AG04450 (cell line): ENCODE measurements at regions not wholly inside any gene's neighbourhood (a gene's known extent, or its start where the extent isn't known, plus 50 kb on each side); places are given as distances from the start of the nearest gene placed in this dataset.

ENCODE experiments used
- CTCF ChIA-PET: fragments of 300-600, 350-600 bp; formaldehyde crosslinking; extraction: SDS; loops from one replicate; lab custom pipeline; 2022; ENCODE audit warnings: antibody characterized with exemption, inconsistent platforms; lab: Charles Lee
- POLR2A ChIA-PET: fragments of 350-600 bp; formaldehyde crosslinking; extraction: SDS; loops from one replicate; lab custom pipeline; 2021; ENCODE audit warnings: antibody characterized with exemption, inconsistent platforms; lab: Yijun Ruan, JAX
- DNase-seq: peaks from one replicate; pipeline ENCODE4 v3.0.0-alpha.2; 2011; ENCODE audit warnings: low read depth, low spot score
- H3K27ac ChIP-seq: one replicate; pipeline ENCODE4 v1.5.1; 2012; ENCODE audit warnings: low read depth, low read length, control low read depth
- H3K27me3 ChIP-seq: one replicate; pipeline ENCODE4 v1.6.0; 2012; ENCODE audit warnings: low read length; ENCODE audit not compliant: control insufficient read depth, insufficient read depth
- H3K4me3 ChIP-seq: 2 replicates; pipeline ENCODE4 v1.5.1; 2011; ENCODE audit warnings: mild to moderate bottlenecking, low read depth, low read length, control low read depth
- H3K9me3 ChIP-seq: 2 replicates; pipeline ENCODE4 v1.5.1; 2012; ENCODE audit warnings: low read length; ENCODE audit not compliant: control insufficient read depth, insufficient read depth
- TF ChIP-seq, protein P1 (sequence below): IDR thresholded peaks from 2 replicates; pipeline ENCODE4 v1.5.1; 2011; ENCODE audit warnings: low read depth, low read length, control low read depth, inconsistent platforms

DNA sequence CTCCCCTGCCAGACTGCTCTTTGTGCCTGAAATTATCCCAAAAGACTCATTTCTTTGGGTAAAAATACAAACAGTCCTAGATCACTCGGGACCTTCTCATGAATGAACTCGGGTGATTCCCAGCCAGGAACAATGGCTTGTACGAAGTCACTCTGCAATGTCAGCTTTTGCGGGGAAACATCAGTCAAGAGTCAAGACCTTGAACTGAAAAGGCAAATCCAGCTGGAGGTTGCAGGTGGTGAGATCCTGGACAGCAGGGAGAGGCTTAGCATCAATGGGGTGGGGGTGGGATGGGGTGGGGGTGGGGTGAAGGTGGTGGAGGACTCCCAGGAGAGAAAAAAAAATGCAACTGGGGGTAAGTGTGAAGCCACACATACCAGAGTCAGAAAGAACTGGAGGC, 115.0 kb upstream of the SLC25A33 start:
- CTCF ChIA-PET = no interaction called here
- POLR2A ChIA-PET = no interaction called here

GRCh38 chr1:9425859-9426258, 113.4 kb upstream of the SLC25A33 start:
- Histone ChIP-seq H3K27me3 (peaks cover 12% of the 10 kb centered on the region), H3K27ac (no peak overlapping the region), H3K9me3 (peaks cover 3% of the 10 kb centered on the region; the same call in 1 of the 2 replicates), H3K4me3 (no peak overlapping the region)
- TF ChIP-seq, protein P1, sequence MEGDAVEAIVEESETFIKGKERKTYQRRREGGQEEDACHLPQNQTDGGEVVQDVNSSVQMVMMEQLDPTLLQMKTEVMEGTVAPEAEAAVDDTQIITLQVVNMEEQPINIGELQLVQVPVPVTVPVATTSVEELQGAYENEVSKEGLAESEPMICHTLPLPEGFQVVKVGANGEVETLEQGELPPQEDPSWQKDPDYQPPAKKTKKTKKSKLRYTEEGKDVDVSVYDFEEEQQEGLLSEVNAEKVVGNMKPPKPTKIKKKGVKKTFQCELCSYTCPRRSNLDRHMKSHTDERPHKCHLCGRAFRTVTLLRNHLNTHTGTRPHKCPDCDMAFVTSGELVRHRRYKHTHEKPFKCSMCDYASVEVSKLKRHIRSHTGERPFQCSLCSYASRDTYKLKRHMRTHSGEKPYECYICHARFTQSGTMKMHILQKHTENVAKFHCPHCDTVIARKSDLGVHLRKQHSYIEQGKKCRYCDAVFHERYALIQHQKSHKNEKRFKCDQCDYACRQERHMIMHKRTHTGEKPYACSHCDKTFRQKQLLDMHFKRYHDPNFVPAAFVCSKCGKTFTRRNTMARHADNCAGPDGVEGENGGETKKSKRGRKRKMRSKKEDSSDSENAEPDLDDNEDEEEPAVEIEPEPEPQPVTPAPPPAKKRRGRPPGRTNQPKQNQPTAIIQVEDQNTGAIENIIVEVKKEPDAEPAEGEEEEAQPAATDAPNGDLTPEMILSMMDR = no peak
- CTCF ChIA-PET = no interaction called here
- POLR2A ChIA-PET = no interaction called here
- no peak for DNase-seq

More for the DNA sequence above, 115.0 kb upstream of the SLC25A33 start:
- DNase-seq = no peak
- peaks cover 12% of the 10 kb centered on the region for H3K27me3 ChIP-seq
- H3K4me3 ChIP-seq = no peak overlapping the region
- peaks cover 3% of the 10 kb centered on the region; the same call in 1 of the 2 replicates for H3K9me3 ChIP-seq
- H3K27ac ChIP-seq = no peak overlapping the region
- TF ChIP-seq, protein P1 = no peak

DNA sequence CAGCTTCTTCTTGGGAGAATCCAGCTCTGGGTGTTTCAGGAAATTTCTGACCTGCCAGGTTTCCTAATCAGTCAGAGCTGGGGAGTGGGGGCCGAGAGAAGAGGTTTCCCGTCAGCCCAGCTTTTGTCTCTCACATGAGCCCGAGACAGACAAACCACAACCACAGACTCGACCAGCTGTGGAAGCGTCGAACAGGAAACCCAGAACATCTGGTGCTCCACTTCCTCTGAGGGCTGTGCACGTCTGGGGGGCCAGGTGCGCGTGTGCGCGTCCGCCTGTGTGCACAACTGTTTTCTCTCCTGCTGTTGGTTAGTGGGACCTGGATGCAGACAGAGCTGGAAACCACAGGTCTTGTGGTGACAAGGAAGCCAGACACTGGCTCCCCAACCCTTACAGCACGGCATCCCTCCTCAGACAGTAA, 113.0 kb upstream of the SLC25A33 start:
- ChIA-PET CTCF (no interaction called here), POLR2A (no interaction called here)
- TF ChIP-seq, protein P1 = no peak
- H3K4me3 ChIP-seq = no peak overlapping the region
- no peak overlapping the region for H3K27ac ChIP-seq
- H3K27me3 ChIP-seq = peaks cover 12% of the 10 kb centered on the region
- no peak for DNase-seq
- H3K9me3 ChIP-seq = peaks cover 3% of the 10 kb centered on the region; the same call in 1 of the 2 replicates

DNA sequence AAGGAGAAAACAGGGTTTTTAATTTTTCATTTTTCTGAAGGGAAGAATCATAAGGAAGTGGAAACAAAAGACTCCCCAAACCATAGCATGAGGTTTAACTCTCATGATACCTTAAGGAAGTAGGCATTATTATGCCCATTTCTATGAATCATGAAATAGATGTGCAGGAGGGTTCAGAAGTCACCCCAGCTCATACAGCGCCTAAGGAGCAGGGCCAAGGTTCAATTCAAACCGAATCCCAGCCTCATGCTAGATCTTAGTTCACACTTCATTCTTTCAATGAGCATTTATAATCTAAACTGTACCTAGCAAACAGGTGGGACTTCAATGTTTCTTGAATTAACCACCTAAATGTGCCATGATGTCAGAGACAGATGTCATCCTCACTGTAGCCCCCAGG, 111.9 kb upstream of the SLC25A33 start:
- TF ChIP-seq, protein P1 = no peak
- Histone ChIP-seq H3K4me3 (no peak overlapping the region), H3K9me3 (peaks cover under 1% of the 10 kb centered on the region; the same call in 1 of the 2 replicates), H3K27me3 (peaks cover 12% of the 10 kb centered on the region), H3K27ac (no peak overlapping the region)
- ChIA-PET POLR2A (no interaction called here), CTCF (no interaction called here)
- no peak for DNase-seq

DNA sequence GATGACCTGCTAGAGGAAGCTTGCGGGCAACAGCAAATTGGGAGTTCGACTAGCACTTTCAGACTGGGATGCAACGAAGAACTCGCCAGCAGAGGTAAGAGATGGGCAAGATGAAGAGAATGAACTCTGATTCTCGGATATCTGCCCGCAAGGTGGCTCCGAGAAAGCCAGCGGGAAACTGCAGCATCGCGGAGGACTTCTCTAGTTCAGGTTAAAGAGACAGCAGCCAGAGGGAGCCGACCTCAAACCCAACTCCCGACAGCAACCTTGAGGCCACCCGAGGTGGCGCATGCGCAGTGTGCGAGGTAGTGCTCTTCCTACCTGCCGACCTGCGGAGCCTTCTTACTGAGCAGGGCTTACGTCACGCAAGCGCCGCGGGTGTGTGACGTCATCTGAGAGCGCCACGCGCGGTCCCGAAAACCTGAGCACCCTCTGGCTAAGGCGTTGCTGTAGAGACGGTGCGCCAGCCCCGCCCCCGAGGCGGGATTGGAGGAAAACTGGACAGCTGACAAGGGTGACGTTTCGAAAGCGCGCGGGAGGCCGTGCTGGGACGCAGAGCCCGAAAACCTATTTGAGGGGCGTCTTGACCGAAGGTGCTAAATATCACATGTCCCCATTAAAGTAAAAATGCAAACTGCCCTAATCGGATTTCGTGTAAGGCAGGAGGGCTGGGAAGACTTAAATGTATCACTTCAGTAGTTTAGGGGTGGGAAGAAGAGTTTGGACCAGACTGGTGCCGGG, 110.5 kb upstream of the SLC25A33 start:
- CTCF ChIA-PET = interaction anchor here (1.8 kb wide), 1 partner anchor 27 kb away, joined by 7 read pairs; no protein-coding TSS in a partner anchor
- Histone ChIP-seq H3K9me3 (no peaks in the 10 kb centered on the region), H3K27me3 (peaks cover 4% of the 10 kb centered on the region), H3K4me3 (peak overlapping the region; percentile 71), H3K27ac (peak overlapping the region; percentile 24)
- peak; percentile 96 for DNase-seq
- POLR2A ChIA-PET = no interaction called here
- TF ChIP-seq, protein P1 = no peak; the same call in none of the 2 replicates
